GM19043 (cell line): ENCODE measurements at regions not wholly inside any gene's neighbourhood (a gene's known extent, or its start where the extent isn't known, plus 50 kb on each side); places are given as distances from the start of the nearest gene placed in this dataset.
"Not testable (repeated sequence)": the region's sequence is repeated elsewhere in the genome, so short reads cannot be mapped to it uniquely, and the experiment has no call there.

Source experiments
- ATAC-seq: cut with Tn5 transposase; IDR thresholded peaks from one replicate; pipeline ENCODE4 v1.9.1; 2021; ENCODE audit warnings: low read depth; ENCODE audit not compliant: unreplicated experiment

DNA sequence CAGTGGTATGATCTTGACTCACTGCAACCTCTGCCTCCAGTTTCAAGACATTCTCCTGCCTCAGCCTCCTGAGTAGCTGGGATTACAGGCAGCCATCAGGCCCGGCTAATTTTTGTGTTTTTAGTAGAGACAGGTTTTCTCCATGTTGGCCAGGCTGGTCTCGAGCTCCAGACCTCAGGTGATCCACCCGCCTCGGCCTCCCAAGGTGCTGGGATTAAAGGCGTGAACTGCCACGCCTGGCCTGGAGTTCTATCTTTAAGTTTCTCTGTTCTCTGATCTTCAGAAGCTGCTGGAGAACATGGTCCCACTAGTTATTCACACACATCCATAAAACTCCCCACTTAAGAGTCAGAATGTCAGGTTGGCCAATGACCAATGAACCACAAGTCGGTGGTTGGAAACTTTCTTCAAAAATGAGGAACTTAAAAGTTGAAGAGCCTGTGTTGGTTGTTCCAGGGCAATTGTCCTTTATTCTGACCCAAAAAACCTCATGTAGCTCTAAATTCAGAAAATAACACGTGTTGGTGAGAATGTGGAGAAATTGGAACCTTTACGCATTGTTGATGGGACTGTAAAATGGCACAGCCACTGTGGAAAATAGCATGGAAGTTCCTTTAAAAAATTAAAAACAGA lies 55.9 kb upstream of the PIK3CB start:
- ATAC-seq = peak; percentile 71

- no peak for ATAC-seq
These were observed 55.1 kb upstream of the PIK3CB start for GRCh38 chr3:138889792-138890191.

DNA sequence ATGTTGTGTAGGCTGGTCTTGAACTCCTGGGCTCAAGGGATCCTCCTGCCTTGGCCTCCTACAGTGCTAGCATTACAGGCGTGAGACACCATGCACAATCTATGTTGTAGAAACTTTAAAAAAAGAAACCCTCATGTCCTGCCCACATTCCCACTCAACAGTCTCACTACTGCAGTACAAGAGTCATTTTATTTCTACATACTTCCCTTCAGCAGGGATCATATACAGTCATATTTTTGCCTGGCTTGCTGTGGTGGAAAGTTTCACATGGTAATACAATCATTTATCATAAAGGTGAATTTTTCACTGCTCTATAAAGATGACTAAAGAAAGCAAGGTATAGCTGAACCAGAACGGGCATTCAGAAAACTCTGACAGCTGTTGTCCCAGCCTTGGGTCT lies 53.8 kb upstream of the PIK3CB start:
- no peak for ATAC-seq

DNA sequence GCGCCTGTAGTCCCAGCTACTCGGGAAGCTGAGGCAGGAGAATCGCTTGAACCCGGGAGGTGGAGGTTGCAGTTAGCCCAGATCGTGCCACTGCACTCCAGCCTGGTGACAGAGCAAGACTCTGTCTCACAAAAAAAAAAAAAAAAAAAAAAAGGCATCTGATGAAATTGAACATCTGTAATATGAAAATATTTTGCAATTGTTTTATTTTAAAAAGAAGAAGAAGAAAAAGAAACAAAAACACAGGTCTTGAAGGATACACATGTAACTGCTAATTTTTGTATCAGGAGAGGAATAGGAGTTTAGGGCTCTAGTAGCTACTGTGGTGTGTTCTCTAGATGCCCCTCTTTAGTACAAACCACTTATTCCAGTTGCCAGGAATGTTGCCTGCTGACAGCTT lies 51.4 kb upstream of the PIK3CB start:
- not testable (repeated sequence) for ATAC-seq
